ENCODE measurements at regions not wholly inside any gene's neighbourhood (a gene's known extent, or its start where the extent isn't known, plus 50 kb on each side); places are given as distances from the start of the nearest gene placed in this dataset.
"Not testable (repeated sequence)": the region's sequence is repeated elsewhere in the genome, so short reads cannot be mapped to it uniquely, and the experiment has no call there.

- H3K9me3 ChIP-seq (ENCODE audit: control insufficient read depth, insufficient read depth, low read depth, low read length) = no peaks in the 10 kb centered on the region
- H3K4me3 ChIP-seq (ENCODE audit: low read depth, low read length) = no peak overlapping the region
- CTCF ChIA-PET = interaction anchor here (0.5 to 1.8 kb wide), 2 partner anchors 9 to 11 kb away, joined by 3 read pairs; no protein-coding TSS in a partner anchor
- H3K27ac ChIP-seq (ENCODE audit: extremely low read depth, low read depth, low read length) = no peak overlapping the region
- H3K36me3 ChIP-seq (ENCODE audit: control insufficient read depth in 2 of 2, insufficient read depth in 1 of 2, low read length in 2 of 2) = no peaks in the 10 kb centered on the region
- TF ChIP-seq ZNF513 (tag by site-specific recombination; IDR thresholded peaks at IDR 0.05) = no peak
- no peak for TF ChIP-seq SP3 (tag by site-specific recombination; IDR thresholded peaks at IDR 0.05)
- no peak for TF ChIP-seq ZBTB11 (tag by site-specific recombination; conservative IDR thresholded peaks at IDR 0.05; ENCODE audit: low read depth)
- TF ChIP-seq ZNF174 (tag by site-specific recombination; IDR thresholded peaks at IDR 0.05) = no peak
- no peak for TF ChIP-seq GLI2 (tag by site-specific recombination; IDR thresholded peaks at IDR 0.05; ENCODE audit: borderline replicate concordance, low read depth)
- TF ChIP-seq GLIS2 (tag by site-specific recombination; IDR thresholded peaks at IDR 0.05) = no peak
- no peak for TF ChIP-seq ZBTB17 (tag by site-specific recombination; IDR thresholded peaks at IDR 0.05)
- TF ChIP-seq SCRT1 (tag by site-specific recombination; IDR thresholded peaks at IDR 0.05; ENCODE audit: borderline replicate concordance) = no peak
- no peak for TF ChIP-seq ZNF10 (tag by site-specific recombination; IDR thresholded peaks at IDR 0.05)
- no peak for TF ChIP-seq ZNF645 (tag by site-specific recombination; IDR thresholded peaks at IDR 0.05)
- no peaks in the 10 kb centered on the region for H3K4me1 ChIP-seq (ENCODE audit: control insufficient read depth, insufficient read depth, low read length)
- POLR2A ChIA-PET = no interaction called here
Measured at GRCh38 chr10:109762555-109762954, 160.8 kb downstream of the XPNPEP1 start.

- POLR2A ChIA-PET; H3K9me3 ChIP-seq (ENCODE audit: control insufficient read depth, insufficient read depth, low read depth, low read length); H3K27ac ChIP-seq (ENCODE audit: extremely low read depth, low read depth, low read length); H3K4me3 ChIP-seq (ENCODE audit: low read depth, low read length); H3K36me3 ChIP-seq (ENCODE audit: control insufficient read depth in 2 of 2, insufficient read depth in 1 of 2, low read length in 2 of 2); H3K4me1 ChIP-seq (ENCODE audit: control insufficient read depth, insufficient read depth, low read length): not testable (repeated sequence)
- CTCF ChIA-PET = interaction anchor here (1.5 kb wide), 1 partner anchor 16 kb away, joined by 6 read pairs; no protein-coding TSS in a partner anchor
Measured at GRCh38 chr10:109757670-109758069, 165.6 kb downstream of the XPNPEP1 start.

DNA sequence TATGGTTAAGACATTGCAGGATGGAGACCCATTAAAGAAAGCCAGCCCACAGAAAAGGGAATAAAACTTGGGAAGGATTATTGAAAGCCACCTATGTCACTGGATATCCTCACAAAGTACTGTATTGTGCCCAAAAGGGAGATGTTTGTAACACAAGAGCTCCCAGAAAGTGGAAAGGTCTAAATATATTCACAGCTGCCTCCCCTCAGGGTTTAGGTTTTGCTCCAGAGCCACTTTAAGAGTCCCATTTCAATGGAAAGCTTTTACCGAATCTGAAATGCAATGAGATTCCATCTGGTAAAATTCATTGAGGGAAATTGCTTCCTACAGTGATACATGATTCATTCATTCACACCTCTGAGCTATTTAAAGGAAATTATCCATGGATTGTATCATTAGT, 176.4 kb downstream of the XPNPEP1 start:
- H3K4me1 ChIP-seq (ENCODE audit: control insufficient read depth, insufficient read depth, low read length) = no peaks in the 10 kb centered on the region
- H3K27ac ChIP-seq (ENCODE audit: extremely low read depth, low read depth, low read length) = no peak overlapping the region
- no peak overlapping the region for H3K4me3 ChIP-seq (ENCODE audit: low read depth, low read length)
- ChIA-PET CTCF (interaction anchor here (0.5 kb wide), 1 partner anchor 502 kb away, joined by 3 read pairs; no protein-coding TSS in a partner anchor), POLR2A (no interaction called here)
- no peaks in the 10 kb centered on the region for H3K9me3 ChIP-seq (ENCODE audit: control insufficient read depth, insufficient read depth, low read depth, low read length)
- no peaks in the 10 kb centered on the region for H3K36me3 ChIP-seq (ENCODE audit: control insufficient read depth in 2 of 2, insufficient read depth in 1 of 2, low read length in 2 of 2)
- TF ChIP-seq ZFP3 (tag by site-specific recombination; IDR thresholded peaks at IDR 0.05; ENCODE audit: low read depth) (no peak), PRDM1 (tag by site-specific recombination; IDR thresholded peaks at IDR 0.05) (no peak), ZNF37A (tag by site-specific recombination; IDR thresholded peaks at IDR 0.05) (no peak), GLI2 (tag by site-specific recombination; IDR thresholded peaks at IDR 0.05; ENCODE audit: borderline replicate concordance, low read depth) (no peak), ZNF324 (tag by site-specific recombination; IDR thresholded peaks at IDR 0.05) (no peak), ZNF843 (tag by site-specific recombination; IDR thresholded peaks at IDR 0.05) (no peak), ZNF558 (tag by site-specific recombination; IDR thresholded peaks at IDR 0.05) (no peak), TCF7L2 (IDR thresholded peaks at IDR 0.05; ENCODE audit: borderline replicate concordance, low read depth, low read length) (no peak), ZBTB10 (tag by site-specific recombination; IDR thresholded peaks at IDR 0.05) (no peak), ZSCAN16 (tag by site-specific recombination; IDR thresholded peaks at IDR 0.05) (no peak)
- TF ChIP-seq, protein P1, sequence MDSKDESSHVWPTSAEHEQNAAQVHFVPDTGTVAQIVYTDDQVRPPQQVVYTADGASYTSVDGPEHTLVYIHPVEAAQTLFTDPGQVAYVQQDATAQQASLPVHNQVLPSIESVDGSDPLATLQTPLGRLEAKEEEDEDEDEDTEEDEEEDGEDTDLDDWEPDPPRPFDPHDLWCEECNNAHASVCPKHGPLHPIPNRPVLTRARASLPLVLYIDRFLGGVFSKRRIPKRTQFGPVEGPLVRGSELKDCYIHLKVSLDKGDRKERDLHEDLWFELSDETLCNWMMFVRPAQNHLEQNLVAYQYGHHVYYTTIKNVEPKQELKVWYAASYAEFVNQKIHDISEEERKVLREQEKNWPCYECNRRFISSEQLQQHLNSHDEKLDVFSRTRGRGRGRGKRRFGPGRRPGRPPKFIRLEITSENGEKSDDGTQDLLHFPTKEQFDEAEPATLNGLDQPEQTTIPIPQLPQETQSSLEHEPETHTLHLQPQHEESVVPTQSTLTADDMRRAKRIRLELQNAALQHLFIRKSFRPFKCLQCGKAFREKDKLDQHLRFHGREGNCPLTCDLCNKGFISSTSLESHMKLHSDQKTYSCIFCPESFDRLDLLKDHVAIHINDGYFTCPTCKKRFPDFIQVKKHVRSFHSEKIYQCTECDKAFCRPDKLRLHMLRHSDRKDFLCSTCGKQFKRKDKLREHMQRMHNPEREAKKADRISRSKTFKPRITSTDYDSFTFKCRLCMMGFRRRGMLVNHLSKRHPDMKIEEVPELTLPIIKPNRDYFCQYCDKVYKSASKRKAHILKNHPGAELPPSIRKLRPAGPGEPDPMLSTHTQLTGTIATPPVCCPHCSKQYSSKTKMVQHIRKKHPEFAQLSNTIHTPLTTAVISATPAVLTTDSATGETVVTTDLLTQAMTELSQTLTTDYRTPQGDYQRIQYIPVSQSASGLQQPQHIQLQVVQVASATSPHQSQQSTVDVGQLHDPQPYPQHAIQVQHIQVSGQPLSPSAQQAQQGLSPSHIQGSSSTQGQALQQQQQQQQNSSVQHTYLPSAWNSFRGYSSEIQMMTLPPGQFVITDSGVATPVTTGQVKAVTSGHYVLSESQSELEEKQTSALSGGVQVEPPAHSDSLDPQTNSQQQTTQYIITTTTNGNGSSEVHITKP (tag by site-specific recombination; IDR thresholded peaks at IDR 0.05) = no peak
